HepG2 (cell line): ENCODE measurements at regions not wholly inside any gene's neighbourhood (a gene's known extent, or its start where the extent isn't known, plus 50 kb on each side); places are given as distances from the start of the nearest gene placed in this dataset.

Source experiments
- ATAC-seq: fragments of 200-7000 bp; cut with Tn5 transposase; 3 replicates; pipeline ENCODE4 v1.9.1; 2020; ENCODE audit warnings: mild to moderate bottlenecking, moderate library complexity
- BruUV-seq: library from RNA; stranded (reverse); fragments of 400-500 nt; replicated peaks from 2 replicates; lab custom pipeline; 2021; lab: Mats Ljungman, UMichigan
- CTCF ChIA-PET: fragments of 300-600 bp; formaldehyde crosslinking; extraction: SDS; loops from one replicate; lab custom pipeline; 2021; ENCODE audit warnings: low total read pairs, inconsistent platforms, low intra/inter-chr PET ratio; lab: Yijun Ruan, JAX
- POLR2A ChIA-PET: fragments of 350-600 bp; sonication (Branson Sonifier 250); formaldehyde crosslinking; loops from one replicate; lab custom pipeline; 2020; ENCODE audit warnings: antibody characterized with exemption, inconsistent platforms; lab: Yijun Ruan, JAX
- DNase-seq: peaks from one replicate; pipeline ENCODE4 v3.0.0-alpha.2; 2015; ENCODE audit warnings: low spot score
- FAIRE-seq: peaks from 3 replicates; lab custom pipeline; 2011; peaks lifted over from hg19 to GRCh38; lab: Jason Lieb, UNC
- H2AFZ ChIP-seq: one replicate; pipeline ENCODE4 v1.6.1; 2011; ENCODE audit warnings: low read length, inconsistent platforms
- H3K27ac ChIP-seq: fragments of 300-600 bp; 3 replicates; pipeline ENCODE4 v1.8.0; 2011; ENCODE audit warnings: mixed run types, mild to moderate bottlenecking, mixed read lengths, low read length, inconsistent platforms; ENCODE audit not compliant: insufficient read depth; ENCODE audit errors: extremely low read length
- H3K27me3 ChIP-seq, 2 experiments: fragments of 200-600 bp in 1 of 2; 2 replicates in 1 of 2; 3 replicates in 1 of 2; pipeline versions ENCODE4 v1.6.0 to v1.8.0; 2011; ENCODE audit warnings: low read length in 2 of 2, mild to moderate bottlenecking in 2 of 2, moderate library complexity in 2 of 2, inconsistent platforms in 1 of 2; ENCODE audit not compliant: insufficient read depth in 2 of 2, control insufficient read depth in 1 of 2
- H3K36me3 ChIP-seq, 2 experiments: fragments of 200-600 bp in 1 of 2; replicated peaks in 1 of 2; 2 replicates in 1 of 2; 3 replicates in 1 of 2; pipeline versions ENCODE4 v1.5.1 to v1.8.0; 2011; ENCODE audit warnings: low read length in 2 of 2, inconsistent platforms in 1 of 2; ENCODE audit not compliant: insufficient read depth in 2 of 2, control insufficient read depth in 1 of 2
- H3K4me1 ChIP-seq: 2 replicates; pipeline ENCODE4 v1.5.1; 2012; ENCODE audit warnings: low read length, inconsistent platforms; ENCODE audit not compliant: insufficient read depth
- H3K4me2 ChIP-seq: 2 replicates; pipeline ENCODE4 v1.6.0; 2011; ENCODE audit warnings: low read depth, low read length, inconsistent platforms
- H3K4me3 ChIP-seq, 3 experiments: fragments of 200-600 bp in 1 of 3; sonication (generic), shearing (Covaris generic) in 1 of 3; replicated peaks in 1 of 3; 2 replicates each; pipeline ENCODE4 v1.5.1; 2011 to 2016; ENCODE audit warnings: low read length in 3 of 3, inconsistent platforms in 2 of 3, low read depth in 2 of 3, mild to moderate bottlenecking in 2 of 3, control low read depth in 1 of 3, mixed read lengths in 1 of 3; ENCODE audit not compliant: insufficient read depth in 1 of 3
- H3K79me2 ChIP-seq: one replicate; pipeline ENCODE4 v1.6.1; 2011; ENCODE audit warnings: low read length, inconsistent platforms; ENCODE audit not compliant: insufficient read depth
- H3K9ac ChIP-seq: 2 replicates; pipeline ENCODE4 v1.6.0; 2011; ENCODE audit warnings: mild to moderate bottlenecking, low read depth, low read length, inconsistent platforms; ENCODE audit not compliant: insufficient read depth
- H3K9me3 ChIP-seq: 2 replicates; pipeline ENCODE4 v1.5.1; 2012; ENCODE audit warnings: mild to moderate bottlenecking, low read length
- H4K20me1 ChIP-seq: 2 replicates; pipeline ENCODE4 v1.6.0; 2011; ENCODE audit warnings: inconsistent platforms, mild to moderate bottlenecking, low read length, moderate library complexity; ENCODE audit not compliant: insufficient read depth
- ELF4 ChIP-seq: sonication (generic); formaldehyde crosslinking; IDR thresholded peaks from 2 replicates; pipeline ENCODE4 v1.5.0; 2020; ENCODE audit warnings: missing genetic modification reagents, mild to moderate bottlenecking, moderate library complexity, borderline replicate concordance
- POLR2AphosphoS5 ChIP-seq: IDR thresholded peaks from 2 replicates; pipeline ENCODE4 v1.6.1; 2012; ENCODE audit warnings: low read depth, low read length
- STAG1 ChIP-seq: sonication (generic); formaldehyde crosslinking; IDR thresholded peaks from 2 replicates; pipeline ENCODE4 v1.4.0; 2020; ENCODE audit warnings: missing genetic modification reagents
- XRCC5 ChIP-seq: fragments of 200-400 bp; formaldehyde crosslinking; optimal IDR thresholded peaks from 2 replicates; pipeline ENCODE3; 2017; ENCODE audit warnings: mild to moderate bottlenecking, low read length
- ZBTB33 ChIP-seq: sonication (generic); formaldehyde crosslinking; IDR thresholded peaks from 2 replicates; pipeline ENCODE4 v1.4.0; 2020; ENCODE audit warnings: missing genetic modification reagents
- WGBS: methylation state at CpG from one replicate; pipeline ENCODE4 v1.1.6; 2017; ENCODE audit warnings: low lambda C conversion rate; 5-methylcytosine and 5-hydroxymethylcytosine counted together
- in situ Hi-C: cut with HindIII; loops from 2 replicates; pipeline ENCODE4 v1.10.0; 2017; ENCODE audit warnings: low pct_unique_long_range_greater_than_20kb; ENCODE audit not compliant: extremely low pct_ligation_motif_present
- intact Hi-C: fragments of 100-400 bp; cut with micrococcal nuclease; formaldehyde crosslinking; loops from one replicate; pipeline ENCODE4 v1.10.0; 2022; ENCODE audit not compliant: unreplicated experiment
- TF ChIP-seq, protein P1 (sequence below): sonication (generic); formaldehyde crosslinking; IDR thresholded peaks from 2 replicates; pipeline ENCODE4 v1.5.0; 2020; ENCODE audit warnings: mild to moderate bottlenecking, missing genetic modification reagents, moderate library complexity

- in situ Hi-C loops (loop anchor here (5.0 kb wide), 1 partner anchor 413 kb away; no protein-coding TSS in a partner anchor), intact Hi-C loops (no loop called here)
- no peak overlapping the region for H3K9ac ChIP-seq
- H3K9me3 ChIP-seq, result no peaks in the 10 kb centered on the region
- H3K4me3 ChIP-seq, result no peak overlapping the region
- no peaks in the 10 kb centered on the region for H4K20me1 ChIP-seq
- ChIA-PET CTCF (interaction anchor here (1.1 kb wide), 1 partner anchor 412 kb away, joined by 3 read pairs; no protein-coding TSS in a partner anchor), POLR2A (no interaction called here)
- H3K79me2 ChIP-seq, result no peaks in the 10 kb centered on the region
- DNase-seq, result no peak
- TF ChIP-seq XRCC5 (peak; percentile 65), POLR2AphosphoS5 (no peak), STAG1 (CRISPR knock-in tag) (peak; percentile 52), ELF4 (CRISPR knock-in tag) (no peak), ZBTB33 (CRISPR knock-in tag) (peak; percentile 41; the same call in 1 of the 2 replicates)
- TF ChIP-seq, protein P1, sequence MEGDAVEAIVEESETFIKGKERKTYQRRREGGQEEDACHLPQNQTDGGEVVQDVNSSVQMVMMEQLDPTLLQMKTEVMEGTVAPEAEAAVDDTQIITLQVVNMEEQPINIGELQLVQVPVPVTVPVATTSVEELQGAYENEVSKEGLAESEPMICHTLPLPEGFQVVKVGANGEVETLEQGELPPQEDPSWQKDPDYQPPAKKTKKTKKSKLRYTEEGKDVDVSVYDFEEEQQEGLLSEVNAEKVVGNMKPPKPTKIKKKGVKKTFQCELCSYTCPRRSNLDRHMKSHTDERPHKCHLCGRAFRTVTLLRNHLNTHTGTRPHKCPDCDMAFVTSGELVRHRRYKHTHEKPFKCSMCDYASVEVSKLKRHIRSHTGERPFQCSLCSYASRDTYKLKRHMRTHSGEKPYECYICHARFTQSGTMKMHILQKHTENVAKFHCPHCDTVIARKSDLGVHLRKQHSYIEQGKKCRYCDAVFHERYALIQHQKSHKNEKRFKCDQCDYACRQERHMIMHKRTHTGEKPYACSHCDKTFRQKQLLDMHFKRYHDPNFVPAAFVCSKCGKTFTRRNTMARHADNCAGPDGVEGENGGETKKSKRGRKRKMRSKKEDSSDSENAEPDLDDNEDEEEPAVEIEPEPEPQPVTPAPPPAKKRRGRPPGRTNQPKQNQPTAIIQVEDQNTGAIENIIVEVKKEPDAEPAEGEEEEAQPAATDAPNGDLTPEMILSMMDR (CRISPR knock-in tag), result peak; percentile 56
- no peak overlapping the region for H3K4me2 ChIP-seq
- peak; percentile 86 for ATAC-seq
- WGBS, result 12% methylated on average over 11 of the region's 17 CpGs
- no TSS peak for BruUV-seq
- no peak overlapping the region for H3K27ac ChIP-seq
- no peaks in the 10 kb centered on the region for H3K36me3 ChIP-seq
- no peak overlapping the region for H2AFZ ChIP-seq
- H3K27me3 ChIP-seq, result peaks cover 0 to 4% of the 10 kb centered on the region in 2 experiments; a peak in 1 of 5 replicates
- no peaks in the 10 kb centered on the region for H3K4me1 ChIP-seq
- FAIRE-seq, result no peak
These were observed 69.2 kb upstream of the AJAP1 start for GRCh38 chr1:4585216-4585615.
